Prostate gland (tissue), 2 donors: ENCODE measurements at regions not wholly inside any gene's neighbourhood (a gene's known extent, or its start where the extent isn't known, plus 50 kb on each side); places are given as distances from the start of the nearest gene placed in this dataset.

Experiments
- CTCF ChIP-seq, 4 experiments: fragments of 200-600 bp in 2 of 4; fragments of 450-650 bp in 2 of 4; sonication (generic) in 2 of 4; IDR thresholded peaks; 1 replicate in 3 of 4; 2 replicates in 1 of 4; pipeline ENCODE4 v1.5.1; 2016 to 2019; ENCODE audit warnings: antibody characterized with exemption in 4 of 4, mild to moderate bottlenecking in 2 of 4, moderate library complexity in 2 of 4
- POLR2A ChIP-seq: fragments of 450-650 bp; IDR thresholded peaks from one replicate; pipeline ENCODE4 v1.6.1; 2016; ENCODE audit warnings: antibody characterized with exemption, mild to moderate bottlenecking
- POLR2AphosphoS5 ChIP-seq: sonication (generic); formaldehyde crosslinking; IDR thresholded peaks from one replicate; pipeline ENCODE4 v1.6.1; 2017; ENCODE audit warnings: antibody characterized with exemption

GRCh38 chr10:84607044-84607443 lies 278.7 kb downstream of the CCSER2 start:
- TF ChIP-seq POLR2AphosphoS5, result no peak
- no peak for TF ChIP-seq POLR2A
- TF ChIP-seq CTCF (IDR thresholded peaks at IDR 0.05), result no peak
